HG02885 (cell line): ENCODE measurements at regions not wholly inside any gene's neighbourhood (a gene's known extent, or its start where the extent isn't known, plus 50 kb on each side); places are given as distances from the start of the nearest gene placed in this dataset.
A peak's percentile ranks its signal among the peaks of the same experiment; 100 is the strongest.

Experiments
- ATAC-seq: cut with Tn5 transposase; IDR thresholded peaks from one replicate; pipeline ENCODE4 v1.9.1; 2021; ENCODE audit warnings: mild to moderate bottlenecking; ENCODE audit not compliant: unreplicated experiment, poor library complexity

GRCh38 chr3:107271787-107272387 is 105.4 kb upstream of the CCDC54 start:
- peak; percentile 81 for ATAC-seq

GRCh38 chr3:107272471-107272870 is 104.8 kb upstream of the CCDC54 start:
- no peak for ATAC-seq

GRCh38 chr3:107272885-107273284 is 104.4 kb upstream of the CCDC54 start:
- ATAC-seq: no peak

GRCh38 chr3:107273771-107274170 is 103.5 kb upstream of the CCDC54 start:
- ATAC-seq: no peak

GRCh38 chr3:107275511-107275910 is 101.7 kb upstream of the CCDC54 start:
- no peak for ATAC-seq

GRCh38 chr3:107283948-107284347 is 93.3 kb upstream of the CCDC54 start:
- ATAC-seq: no peak

GRCh38 chr3:107284612-107285011 is 92.6 kb upstream of the CCDC54 start:
- ATAC-seq: no peak

DNA sequence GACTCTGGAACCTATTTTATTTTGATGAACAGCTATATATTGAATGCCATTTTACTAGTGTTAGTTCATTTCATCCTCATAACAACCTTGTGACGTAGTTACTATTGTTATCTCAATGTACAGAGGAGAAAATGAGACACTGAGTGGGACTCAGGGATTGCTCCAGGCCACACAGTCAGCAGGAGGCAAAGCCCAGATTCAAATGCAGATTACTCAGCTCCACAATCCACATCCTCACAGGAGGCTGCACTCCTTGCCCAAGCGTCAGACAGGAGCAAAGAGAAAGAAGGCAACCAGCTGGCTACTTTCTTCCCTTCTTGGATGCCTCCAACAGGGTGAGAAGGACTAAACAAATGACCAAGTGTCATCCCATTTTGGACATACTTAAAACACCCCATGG is 92.0 kb upstream of the CCDC54 start:
- no peak for ATAC-seq

DNA sequence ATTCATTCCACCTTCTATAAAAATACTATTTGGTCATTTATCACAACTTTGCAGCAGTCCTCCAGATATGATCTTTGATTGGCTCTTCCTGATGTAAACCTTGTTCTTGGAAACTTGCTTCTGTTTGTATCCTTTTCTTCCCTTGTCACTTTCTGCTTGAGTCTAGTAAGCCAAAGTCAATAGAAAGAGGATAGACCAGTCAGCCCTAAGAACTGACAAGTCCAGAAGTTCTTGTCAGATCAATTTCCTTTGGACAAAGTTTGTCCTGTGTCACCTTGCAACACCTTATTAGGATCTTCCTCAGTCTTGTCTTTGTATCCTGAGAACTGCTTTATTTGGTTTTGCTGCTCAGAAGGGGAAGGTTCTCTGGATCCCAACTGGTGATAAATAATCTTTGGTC is 87.9 kb upstream of the CCDC54 start:
- no peak for ATAC-seq

DNA sequence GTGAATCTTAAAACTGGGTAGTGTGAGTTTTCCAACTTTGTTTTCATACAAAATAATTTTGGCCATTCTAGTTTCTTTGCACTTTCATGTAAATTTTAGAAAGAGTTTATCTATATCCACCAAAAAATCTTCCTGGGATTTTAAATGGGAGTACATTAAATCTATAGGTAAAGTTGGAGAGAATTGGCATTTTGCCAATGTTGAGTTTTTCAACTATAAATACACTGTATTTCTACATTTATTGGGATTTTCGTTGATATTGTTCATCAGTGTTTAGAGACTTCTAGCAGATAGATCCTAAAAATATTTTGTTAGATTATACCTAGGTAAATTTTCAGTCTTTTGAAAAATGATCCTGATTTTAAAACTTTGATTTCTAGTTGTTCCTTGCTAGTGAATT is 83.1 kb upstream of the CCDC54 start:
- ATAC-seq: no peak

- no peak for ATAC-seq
Measured at GRCh38 chr3:107297597-107297996, 79.6 kb upstream of the CCDC54 start.

DNA sequence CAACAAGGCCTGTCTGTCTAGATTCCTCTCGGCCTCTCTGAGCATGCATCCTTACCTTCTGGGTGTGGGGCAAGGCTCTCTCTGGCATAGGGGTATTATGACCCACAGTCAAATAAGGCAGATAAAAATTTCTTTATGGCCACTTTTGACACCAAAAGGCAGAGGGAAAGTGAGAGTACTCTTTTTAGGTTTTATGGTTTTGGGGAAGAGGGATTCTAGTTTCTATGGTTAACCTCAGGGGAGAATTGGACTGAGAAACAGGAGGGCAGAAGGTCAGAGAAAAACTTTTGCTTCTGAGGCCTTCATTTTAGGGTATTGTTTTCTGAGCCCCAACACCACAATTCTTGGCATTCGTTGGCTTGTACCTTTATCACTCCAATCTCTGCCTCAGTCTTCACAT is 70.0 kb upstream of the CCDC54 start:
- ATAC-seq: no peak

DNA sequence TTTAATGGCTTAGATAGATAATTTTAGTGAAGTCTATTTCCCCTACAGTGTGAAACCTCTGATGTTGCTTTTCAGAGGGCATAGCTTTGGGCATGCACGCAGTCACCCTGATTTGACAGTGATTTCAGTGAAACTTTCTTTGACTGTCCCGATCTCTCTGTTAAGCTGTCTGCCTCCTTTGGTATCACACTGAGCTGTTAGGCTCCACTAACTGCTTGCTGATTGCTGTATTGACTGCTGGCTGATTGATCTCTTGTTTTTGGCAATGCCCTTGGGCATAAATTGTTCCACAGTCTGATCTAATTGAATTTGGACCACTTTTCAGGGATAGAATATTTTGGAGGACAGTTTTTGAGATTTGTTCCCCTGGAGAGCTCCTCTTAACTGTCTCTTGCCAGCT is 68.5 kb upstream of the CCDC54 start:
- no peak for ATAC-seq

- no peak for ATAC-seq
Measured at GRCh38 chr3:107309312-107309711, 67.9 kb upstream of the CCDC54 start.

GRCh38 chr3:107313711-107314110 is 63.5 kb upstream of the CCDC54 start:
- no peak for ATAC-seq

- no peak for ATAC-seq
Measured at GRCh38 chr3:107315141-107315540, 62.1 kb upstream of the CCDC54 start.

GRCh38 chr3:107323723-107324122 is 53.5 kb upstream of the CCDC54 start:
- ATAC-seq: peak; percentile 83

DNA sequence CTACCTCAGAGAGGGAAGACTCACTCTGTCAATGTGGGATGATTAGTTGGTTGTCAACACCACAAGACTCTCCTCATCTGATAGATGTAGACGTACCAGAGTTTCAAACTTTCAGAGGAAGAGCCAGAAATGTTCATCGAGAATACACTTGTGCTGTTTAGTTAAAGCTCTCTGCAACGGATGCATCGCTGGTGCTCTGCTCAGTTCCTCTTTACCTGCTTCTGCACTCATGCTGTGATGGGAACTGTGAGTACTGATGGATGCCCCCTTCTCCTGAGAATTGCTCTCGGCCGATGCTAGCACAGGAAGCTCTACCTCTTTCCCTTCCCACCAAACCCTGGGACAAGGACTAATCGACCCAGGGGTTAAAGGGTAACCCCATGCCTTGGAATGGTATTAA is 51.8 kb upstream of the CCDC54 start:
- peak; percentile 59 for ATAC-seq
